ENCODE measurements at regions not wholly inside any gene's neighbourhood (a gene's known extent, or its start where the extent isn't known, plus 50 kb on each side); places are given as distances from the start of the nearest gene placed in this dataset.

DNA sequence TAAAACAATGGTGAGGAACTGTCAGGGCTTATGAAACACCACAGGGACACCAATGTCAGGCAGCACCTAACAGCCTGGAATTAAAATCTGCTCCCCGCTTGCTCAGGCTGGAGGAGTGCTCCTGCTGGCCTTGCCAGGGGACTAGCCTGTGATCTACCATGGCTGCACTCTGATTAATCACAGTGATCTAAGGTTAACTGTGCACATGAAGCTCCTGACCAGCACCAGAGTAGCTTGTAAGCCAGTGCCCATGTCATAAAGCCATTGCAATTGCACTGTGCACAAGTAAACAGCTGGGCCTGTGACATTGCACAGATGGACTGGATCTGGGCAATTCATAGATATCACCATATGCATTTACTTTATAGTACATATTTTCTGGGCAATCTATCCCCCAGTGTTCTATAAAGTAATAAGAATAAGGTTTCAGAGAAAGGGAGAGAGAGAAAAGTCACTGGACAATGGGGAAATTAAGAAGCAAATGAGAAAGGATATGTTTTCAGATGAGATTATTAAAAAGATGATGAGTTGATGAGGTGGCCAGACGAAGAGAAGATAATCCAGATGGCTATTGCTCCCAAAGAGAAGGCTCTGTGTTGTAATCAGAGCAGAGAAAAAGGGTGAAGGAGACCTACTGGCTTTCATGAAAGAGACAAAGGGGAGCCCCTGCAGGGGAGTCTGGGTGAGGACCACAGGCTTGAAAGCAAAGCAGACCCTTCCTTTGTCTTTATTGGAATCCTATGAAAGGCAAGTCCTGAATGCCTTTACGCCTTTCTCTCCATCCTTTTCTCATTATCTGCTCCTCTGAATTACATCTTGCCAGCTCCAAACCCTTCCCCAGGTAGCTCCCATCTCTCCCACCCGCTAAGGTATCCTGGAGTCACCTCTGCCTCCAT, 145.8 kb downstream of the SLC38A6 start:
- TF ChIP-seq POLR2A (IDR thresholded peaks at IDR 0.05; ENCODE audit: extremely low read depth, insufficient read length) (no peak), MYC (IDR thresholded peaks at IDR 0.05; ENCODE audit: low read depth, low read length) (no peak)
- TF ChIP-seq, protein P1, sequence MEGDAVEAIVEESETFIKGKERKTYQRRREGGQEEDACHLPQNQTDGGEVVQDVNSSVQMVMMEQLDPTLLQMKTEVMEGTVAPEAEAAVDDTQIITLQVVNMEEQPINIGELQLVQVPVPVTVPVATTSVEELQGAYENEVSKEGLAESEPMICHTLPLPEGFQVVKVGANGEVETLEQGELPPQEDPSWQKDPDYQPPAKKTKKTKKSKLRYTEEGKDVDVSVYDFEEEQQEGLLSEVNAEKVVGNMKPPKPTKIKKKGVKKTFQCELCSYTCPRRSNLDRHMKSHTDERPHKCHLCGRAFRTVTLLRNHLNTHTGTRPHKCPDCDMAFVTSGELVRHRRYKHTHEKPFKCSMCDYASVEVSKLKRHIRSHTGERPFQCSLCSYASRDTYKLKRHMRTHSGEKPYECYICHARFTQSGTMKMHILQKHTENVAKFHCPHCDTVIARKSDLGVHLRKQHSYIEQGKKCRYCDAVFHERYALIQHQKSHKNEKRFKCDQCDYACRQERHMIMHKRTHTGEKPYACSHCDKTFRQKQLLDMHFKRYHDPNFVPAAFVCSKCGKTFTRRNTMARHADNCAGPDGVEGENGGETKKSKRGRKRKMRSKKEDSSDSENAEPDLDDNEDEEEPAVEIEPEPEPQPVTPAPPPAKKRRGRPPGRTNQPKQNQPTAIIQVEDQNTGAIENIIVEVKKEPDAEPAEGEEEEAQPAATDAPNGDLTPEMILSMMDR (IDR thresholded peaks at IDR 0.05; ENCODE audit: low read depth, low read length) = no peak
